ENCODE measurements at regions not wholly inside any gene's neighbourhood (a gene's known extent, or its start where the extent isn't known, plus 50 kb on each side); places are given as distances from the start of the nearest gene placed in this dataset.

- DNase-seq, result no peak
Observed at GRCh38 chr18:42649331-42650035, 466.0 kb downstream of the RIT2 start.

GRCh38 chr18:42654556-42654955 is 460.9 kb downstream of the RIT2 start:
- no peak for DNase-seq

GRCh38 chr18:42657551-42657950 is 457.9 kb downstream of the RIT2 start:
- DNase-seq, result no peak

GRCh38 chr18:42658171-42658570 is 457.3 kb downstream of the RIT2 start:
- no peak for DNase-seq

- DNase-seq, result no peak
Observed at GRCh38 chr18:42659187-42659586, 456.3 kb downstream of the RIT2 start.

GRCh38 chr18:42670860-42671259 is 444.6 kb downstream of the RIT2 start:
- no peak for DNase-seq

GRCh38 chr18:42675810-42676209 is 439.7 kb downstream of the RIT2 start:
- DNase-seq, result peak; percentile 85

- DNase-seq, result no peak
Observed at GRCh38 chr18:42683094-42683493, 432.4 kb downstream of the RIT2 start.

- no peak for DNase-seq
Observed at GRCh38 chr18:42689310-42689709, 426.2 kb downstream of the RIT2 start.

Data from NCI-H1436 treated with DMSO at 0.1 percent for 48 hours (cell line).